IMR-90 (cell line): ENCODE measurements at regions not wholly inside any gene's neighbourhood (a gene's known extent, or its start where the extent isn't known, plus 50 kb on each side); places are given as distances from the start of the nearest gene placed in this dataset.

Source experiments
- CTCF ChIP-seq: conservative IDR thresholded peaks from 2 replicates; pipeline ENCODE4 v1.5.1; 2012; ENCODE audit warnings: mild to moderate bottlenecking, low read depth, low read length, improper control_type of control experiment
- MXI1 ChIP-seq: IDR thresholded peaks from 2 replicates; pipeline ENCODE4 v1.6.1; 2012; ENCODE audit warnings: low read depth, mild to moderate bottlenecking, low read length, moderate library complexity, borderline replicate concordance
- RAD21 ChIP-seq: IDR thresholded peaks from 2 replicates; pipeline ENCODE4 v1.6.1; 2012; ENCODE audit warnings: low read length, improper control_type of control experiment
- USF2 ChIP-seq: fragments of 150-350 bp; IDR thresholded peaks from 2 replicates; pipeline ENCODE4 v1.6.1; 2017; ENCODE audit warnings: mild to moderate bottlenecking, antibody characterized with exemption, low read length, low read depth

- TF ChIP-seq CTCF (no peak), MXI1 (no peak), RAD21 (no peak), USF2 (no peak)
Measured at GRCh38 chr4:104017213-104017612, 297.4 kb upstream of the TACR3 start.
